ENCODE measurements at regions not wholly inside any gene's neighbourhood (a gene's known extent, or its start where the extent isn't known, plus 50 kb on each side); places are given as distances from the start of the nearest gene placed in this dataset.
A peak's percentile ranks its signal among the peaks of the same experiment; 100 is the strongest.

GRCh38 chr20:48207505-48207904 lies 422.2 kb upstream of the SULF2 start:
- ChIA-PET CTCF (no interaction called here), POLR2A (no interaction called here)
- TF ChIP-seq LEF1 (IDR thresholded peaks at IDR 0.05; ENCODE audit: borderline replicate concordance) (no peak), SP1 (IDR thresholded peaks at IDR 0.05) (no peak), FOXK2 (IDR thresholded peaks at IDR 0.05) (no peak), BHLHE40 (IDR thresholded peaks at IDR 0.05; ENCODE audit: borderline replicate concordance) (no peak), ARNT (IDR thresholded peaks at IDR 0.05) (no peak), ELF4 (IDR thresholded peaks at IDR 0.05) (no peak), TARDBP (IDR thresholded peaks at IDR 0.05) (no peak), CTBP1 (IDR thresholded peaks at IDR 0.05; ENCODE audit: borderline replicate concordance) (no peak), L3MBTL2 (conservative IDR thresholded peaks at IDR 0.05) (no peak), NFRKB (IDR thresholded peaks at IDR 0.05) (no peak), FOXA1 (IDR thresholded peaks at IDR 0.05) (no peak), SUZ12 (IDR thresholded peaks at IDR 0.05) (no peak)
- no peak for DNase-seq (ENCODE audit: extremely low spot score)

- TF ChIP-seq SP1 (IDR thresholded peaks at IDR 0.05) (no peak), SUZ12 (IDR thresholded peaks at IDR 0.05) (no peak), ARNT (IDR thresholded peaks at IDR 0.05) (no peak), CTBP1 (IDR thresholded peaks at IDR 0.05; ENCODE audit: borderline replicate concordance) (no peak), PKNOX1 (IDR thresholded peaks at IDR 0.05) (no peak), LEF1 (IDR thresholded peaks at IDR 0.05; ENCODE audit: borderline replicate concordance) (no peak)
- CTCF ChIA-PET: no interaction called here
- POLR2A ChIA-PET: no interaction called here
- DNase-seq (ENCODE audit: extremely low spot score): no peak
Measured at GRCh38 chr20:48205786-48206185, 420.5 kb upstream of the SULF2 start.

- ChIA-PET POLR2A (no interaction called here), CTCF (no interaction called here)
- no peak for TF ChIP-seq FOXA1 (IDR thresholded peaks at IDR 0.05)
- no peak for TF ChIP-seq L3MBTL2 (conservative IDR thresholded peaks at IDR 0.05)
- no peak for TF ChIP-seq TARDBP (IDR thresholded peaks at IDR 0.05)
- TF ChIP-seq PKNOX1 (IDR thresholded peaks at IDR 0.05): 0 out of 2 replicates have a peak, but pooled peaks have one; percentile 12
- TF ChIP-seq SUZ12 (IDR thresholded peaks at IDR 0.05): no peak
- TF ChIP-seq SP1 (IDR thresholded peaks at IDR 0.05): no peak
- no peak for TF ChIP-seq HDGF (IDR thresholded peaks at IDR 0.05; ENCODE audit: borderline replicate concordance)
- no peak for TF ChIP-seq BHLHE40 (IDR thresholded peaks at IDR 0.05; ENCODE audit: borderline replicate concordance)
- DNase-seq (ENCODE audit: extremely low spot score): no peak
Measured at GRCh38 chr20:48205281-48205782, 420.1 kb upstream of the SULF2 start.

- no peak for TF ChIP-seq FOXA1 (IDR thresholded peaks at IDR 0.05)
- no peak for TF ChIP-seq SP1 (IDR thresholded peaks at IDR 0.05)
- no peak for TF ChIP-seq CTBP1 (IDR thresholded peaks at IDR 0.05; ENCODE audit: borderline replicate concordance)
- no peak for TF ChIP-seq TARDBP (IDR thresholded peaks at IDR 0.05)
- no peak for TF ChIP-seq BHLHE40 (IDR thresholded peaks at IDR 0.05; ENCODE audit: borderline replicate concordance)
- TF ChIP-seq PKNOX1 (IDR thresholded peaks at IDR 0.05): no peak
- no peak for TF ChIP-seq FOXM1 (IDR thresholded peaks at IDR 0.05; ENCODE audit: borderline replicate concordance)
- TF ChIP-seq FOXK2 (IDR thresholded peaks at IDR 0.05): no peak
- TF ChIP-seq LEF1 (IDR thresholded peaks at IDR 0.05; ENCODE audit: borderline replicate concordance): no peak
- no peak for TF ChIP-seq ELF4 (IDR thresholded peaks at IDR 0.05)
- no peak for TF ChIP-seq ZNF384 (IDR thresholded peaks at IDR 0.05)
- no peak for TF ChIP-seq HDGF (IDR thresholded peaks at IDR 0.05; ENCODE audit: borderline replicate concordance)
- TF ChIP-seq L3MBTL2 (conservative IDR thresholded peaks at IDR 0.05): no peak
- TF ChIP-seq SUZ12 (IDR thresholded peaks at IDR 0.05): no peak
- no peak for TF ChIP-seq NFRKB (IDR thresholded peaks at IDR 0.05)
- TF ChIP-seq ARNT (IDR thresholded peaks at IDR 0.05): no peak
- CTCF ChIA-PET: no interaction called here
- POLR2A ChIA-PET: no interaction called here
- DNase-seq (ENCODE audit: extremely low spot score): no peak
Measured at GRCh38 chr20:48204499-48204898, 419.2 kb upstream of the SULF2 start.

- TF ChIP-seq SUZ12 (IDR thresholded peaks at IDR 0.05) (no peak), TARDBP (IDR thresholded peaks at IDR 0.05) (no peak), LEF1 (IDR thresholded peaks at IDR 0.05; ENCODE audit: borderline replicate concordance) (no peak), L3MBTL2 (conservative IDR thresholded peaks at IDR 0.05) (no peak), ELF4 (IDR thresholded peaks at IDR 0.05) (no peak), SP1 (IDR thresholded peaks at IDR 0.05) (no peak), NFRKB (IDR thresholded peaks at IDR 0.05) (no peak), HDGF (IDR thresholded peaks at IDR 0.05; ENCODE audit: borderline replicate concordance) (no peak), BHLHE40 (IDR thresholded peaks at IDR 0.05; ENCODE audit: borderline replicate concordance) (no peak), FOXM1 (IDR thresholded peaks at IDR 0.05; ENCODE audit: borderline replicate concordance) (no peak), PKNOX1 (IDR thresholded peaks at IDR 0.05) (no peak), CTBP1 (IDR thresholded peaks at IDR 0.05; ENCODE audit: borderline replicate concordance) (no peak), ARNT (IDR thresholded peaks at IDR 0.05) (no peak), ZNF384 (IDR thresholded peaks at IDR 0.05) (no peak), FOXA1 (IDR thresholded peaks at IDR 0.05) (no peak), FOXK2 (IDR thresholded peaks at IDR 0.05) (no peak)
- CTCF ChIA-PET: no interaction called here
- no peak for DNase-seq (ENCODE audit: extremely low spot score)
- POLR2A ChIA-PET: no interaction called here
Measured at GRCh38 chr20:48203252-48203651, 418.0 kb upstream of the SULF2 start.

Measured in HEK293T (cell line).